DOHH2 (cell line): ENCODE measurements at regions not wholly inside any gene's neighbourhood (a gene's known extent, or its start where the extent isn't known, plus 50 kb on each side); places are given as distances from the start of the nearest gene placed in this dataset.

ENCODE experiments used
- H3F3A ChIP-seq: fragments of 200-600 bp; sonication (generic), shearing (Covaris generic); 2 replicates; pipeline ENCODE4 v1.6.0; 2016; ENCODE audit warnings: antibody characterized with exemption, mild to moderate bottlenecking; ENCODE audit not compliant: control insufficient read depth, insufficient read depth
- H3K27ac ChIP-seq: fragments of 200-600 bp; sonication (generic); 2 replicates; pipeline ENCODE4 v1.5.1; 2014; ENCODE audit warnings: low read depth, mild to moderate bottlenecking, low read length, moderate library complexity
- H3K27me3 ChIP-seq: fragments of 200-600 bp; sonication (generic); 2 replicates; pipeline ENCODE4 v1.6.1; 2014; ENCODE audit warnings: mild to moderate bottlenecking, low read length, mixed read lengths; ENCODE audit not compliant: control insufficient read depth
- H3K36me3 ChIP-seq: fragments of 200-600 bp; sonication (generic); 2 replicates; pipeline ENCODE4 v1.6.1; 2014; ENCODE audit warnings: mild to moderate bottlenecking, low read length, moderate library complexity, mixed read lengths; ENCODE audit not compliant: control insufficient read depth
- H3K4me1 ChIP-seq: fragments of 200-600 bp; sonication (generic); 2 replicates; pipeline ENCODE4 v1.6.1; 2014; ENCODE audit warnings: mild to moderate bottlenecking, low read length, mixed read lengths; ENCODE audit not compliant: control insufficient read depth
- H3K4me2 ChIP-seq: fragments of 200-600 bp; sonication (generic); 2 replicates; pipeline ENCODE4 v1.6.0; 2014; ENCODE audit warnings: mild to moderate bottlenecking, low read length, moderate library complexity
- H3K4me3 ChIP-seq: fragments of 200-600 bp; sonication (generic); 2 replicates; pipeline ENCODE4 v1.5.1; 2014; ENCODE audit warnings: mild to moderate bottlenecking, low read length, mixed read lengths
- H3K79me2 ChIP-seq: fragments of 200-600 bp; sonication (generic); 2 replicates; pipeline ENCODE4 v1.6.1; 2014; ENCODE audit warnings: mild to moderate bottlenecking, low read length, mixed read lengths; ENCODE audit not compliant: control insufficient read depth
- H3K9me2 ChIP-seq: fragments of 200-600 bp; sonication (generic); replicated peaks from 2 replicates; pipeline ENCODE4 v1.6.1; 2014; ENCODE audit warnings: mild to moderate bottlenecking, low read length, mixed read lengths; ENCODE audit not compliant: control insufficient read depth
- H3K9me3 ChIP-seq: fragments of 200-600 bp; sonication (generic); 2 replicates; pipeline ENCODE4 v1.6.1; 2014; ENCODE audit warnings: antibody characterized with exemption, low read length, mixed read lengths; ENCODE audit not compliant: control insufficient read depth, insufficient read depth
- H4K20me1 ChIP-seq: fragments of 200-600 bp; sonication (generic); 2 replicates; pipeline ENCODE4 v1.6.0; 2014; ENCODE audit warnings: low read depth, mild to moderate bottlenecking, antibody characterized with exemption, low read length, moderate library complexity; ENCODE audit not compliant: control insufficient read depth, insufficient read depth
- EZH2phosphoT487 ChIP-seq: fragments of 200-600 bp; sonication (generic); IDR thresholded peaks from 2 replicates; pipeline ENCODE4 v1.6.1; 2017; ENCODE audit warnings: borderline replicate concordance, mild to moderate bottlenecking, antibody characterized with exemption, low read length, moderate library complexity, mixed read lengths
- TF ChIP-seq, protein P1 (sequence below): fragments of 200-600 bp; sonication (generic); IDR thresholded peaks from one replicate; pipeline ENCODE4 v1.5.1; 2014; ENCODE audit warnings: antibody characterized with exemption, mild to moderate bottlenecking, low read depth, low read length; ENCODE audit not compliant: poor library complexity, severe bottlenecking

DNA sequence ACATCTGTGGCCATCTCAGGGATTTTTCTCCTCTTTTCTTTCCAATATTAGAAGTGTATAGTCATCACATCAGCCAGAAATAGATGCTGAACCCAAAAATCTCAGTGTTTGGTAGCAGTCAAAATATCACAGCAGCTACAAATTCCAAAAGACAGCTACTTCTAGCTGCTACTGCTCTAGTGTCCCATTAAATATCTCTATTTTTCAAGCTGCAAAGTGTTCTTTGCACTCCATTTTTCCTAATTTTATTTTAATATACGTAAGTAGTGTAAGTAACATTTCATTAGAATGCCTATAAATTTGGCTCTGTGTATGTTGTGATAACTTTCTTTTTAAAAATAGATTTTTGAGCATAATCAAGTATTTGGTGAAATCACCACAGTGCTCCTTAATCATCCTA lies 967.3 kb downstream of the BCL11A start:
- no peaks in the 10 kb centered on the region for H3K36me3 ChIP-seq
- no peak overlapping the region for H3K27ac ChIP-seq
- H4K20me1 ChIP-seq = no peaks in the 10 kb centered on the region
- H3K9me2 ChIP-seq = no peaks in the 10 kb centered on the region
- H3K27me3 ChIP-seq = no peaks in the 10 kb centered on the region
- H3F3A ChIP-seq = no peaks in the 10 kb centered on the region
- H3K4me3 ChIP-seq = no peak overlapping the region
- H3K4me2 ChIP-seq = no peak overlapping the region
- TF ChIP-seq EZH2phosphoT487 = no peak
- TF ChIP-seq, protein P1, sequence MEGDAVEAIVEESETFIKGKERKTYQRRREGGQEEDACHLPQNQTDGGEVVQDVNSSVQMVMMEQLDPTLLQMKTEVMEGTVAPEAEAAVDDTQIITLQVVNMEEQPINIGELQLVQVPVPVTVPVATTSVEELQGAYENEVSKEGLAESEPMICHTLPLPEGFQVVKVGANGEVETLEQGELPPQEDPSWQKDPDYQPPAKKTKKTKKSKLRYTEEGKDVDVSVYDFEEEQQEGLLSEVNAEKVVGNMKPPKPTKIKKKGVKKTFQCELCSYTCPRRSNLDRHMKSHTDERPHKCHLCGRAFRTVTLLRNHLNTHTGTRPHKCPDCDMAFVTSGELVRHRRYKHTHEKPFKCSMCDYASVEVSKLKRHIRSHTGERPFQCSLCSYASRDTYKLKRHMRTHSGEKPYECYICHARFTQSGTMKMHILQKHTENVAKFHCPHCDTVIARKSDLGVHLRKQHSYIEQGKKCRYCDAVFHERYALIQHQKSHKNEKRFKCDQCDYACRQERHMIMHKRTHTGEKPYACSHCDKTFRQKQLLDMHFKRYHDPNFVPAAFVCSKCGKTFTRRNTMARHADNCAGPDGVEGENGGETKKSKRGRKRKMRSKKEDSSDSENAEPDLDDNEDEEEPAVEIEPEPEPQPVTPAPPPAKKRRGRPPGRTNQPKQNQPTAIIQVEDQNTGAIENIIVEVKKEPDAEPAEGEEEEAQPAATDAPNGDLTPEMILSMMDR = no peak
- no peaks in the 10 kb centered on the region for H3K9me3 ChIP-seq
- peaks cover 3% of the 10 kb centered on the region; the same call in 1 of the 2 replicates for H3K4me1 ChIP-seq
- H3K79me2 ChIP-seq = no peaks in the 10 kb centered on the region

DNA sequence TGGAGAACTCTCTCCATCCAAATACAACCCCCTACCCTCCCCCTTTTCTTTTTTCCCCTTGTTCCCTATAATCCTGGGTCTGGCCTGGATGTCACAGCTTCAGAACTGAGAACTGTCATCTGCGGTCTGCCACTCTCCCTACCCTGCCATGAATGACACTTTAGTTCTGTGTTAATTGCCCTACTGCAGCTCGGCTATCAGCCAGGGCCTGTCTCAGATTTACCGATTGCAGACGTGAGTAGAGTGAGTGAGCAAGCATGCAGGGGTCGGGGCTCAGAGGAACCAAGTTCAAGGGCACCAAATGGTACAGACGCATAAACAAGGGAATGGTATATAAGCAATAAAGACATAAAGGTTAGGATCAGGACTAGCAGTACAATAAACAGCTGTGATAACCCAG lies 967.8 kb downstream of the BCL11A start:
- Histone ChIP-seq H3K36me3 (no peaks in the 10 kb centered on the region), H3K9me2 (no peaks in the 10 kb centered on the region), H3K27ac (no peak overlapping the region), H3F3A (no peaks in the 10 kb centered on the region), H3K4me3 (no peak overlapping the region), H3K9me3 (no peaks in the 10 kb centered on the region), H3K4me1 (peaks cover 3% of the 10 kb centered on the region; the same call in 1 of the 2 replicates), H3K79me2 (no peaks in the 10 kb centered on the region), H4K20me1 (no peaks in the 10 kb centered on the region), H3K27me3 (no peaks in the 10 kb centered on the region), H3K4me2 (no peak overlapping the region)
- TF ChIP-seq, protein P1 = no peak
- no peak for TF ChIP-seq EZH2phosphoT487

DNA sequence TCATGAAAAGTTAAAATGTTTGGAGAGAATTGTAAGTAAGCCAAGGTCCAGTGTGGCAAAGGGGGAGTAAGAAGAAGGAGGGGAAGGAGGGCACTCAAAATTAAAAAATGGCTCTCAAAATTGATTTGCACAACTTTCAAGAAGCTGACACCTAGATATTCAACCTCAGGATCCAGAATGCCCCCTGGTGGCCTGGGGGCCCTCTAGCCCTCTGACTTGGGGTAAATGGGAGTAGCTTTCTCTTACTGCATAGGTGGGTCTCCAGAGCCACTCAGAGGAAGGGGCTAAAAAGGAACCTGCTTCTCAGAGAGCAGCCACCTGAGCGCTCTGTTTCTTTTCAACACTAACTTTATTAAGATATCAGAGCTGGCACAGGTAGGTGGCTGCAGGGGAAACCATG lies 968.5 kb downstream of the BCL11A start:
- H3K27me3 ChIP-seq = no peaks in the 10 kb centered on the region
- no peaks in the 10 kb centered on the region for H3K9me3 ChIP-seq
- no peak overlapping the region for H3K4me3 ChIP-seq
- no peaks in the 10 kb centered on the region for H3F3A ChIP-seq
- no peaks in the 10 kb centered on the region for H3K9me2 ChIP-seq
- H3K4me1 ChIP-seq = peaks cover 3% of the 10 kb centered on the region; the same call in 1 of the 2 replicates
- no peak overlapping the region for H3K27ac ChIP-seq
- H3K4me2 ChIP-seq = no peak overlapping the region
- no peaks in the 10 kb centered on the region for H3K36me3 ChIP-seq
- TF ChIP-seq, protein P1 = peak; percentile 49
- no peak for TF ChIP-seq EZH2phosphoT487
- H3K79me2 ChIP-seq = no peaks in the 10 kb centered on the region
- no peaks in the 10 kb centered on the region for H4K20me1 ChIP-seq
